HG03575 (cell line): ENCODE measurements at regions not wholly inside any gene's neighbourhood (a gene's known extent, or its start where the extent isn't known, plus 50 kb on each side); places are given as distances from the start of the nearest gene placed in this dataset.

Experiments used
- ATAC-seq: cut with Tn5 transposase; IDR thresholded peaks from one replicate; pipeline ENCODE4 v1.9.1; 2021; ENCODE audit not compliant: unreplicated experiment, insufficient number of reproducible peaks, low FRiP score; ENCODE audit errors: extremely low read depth

DNA sequence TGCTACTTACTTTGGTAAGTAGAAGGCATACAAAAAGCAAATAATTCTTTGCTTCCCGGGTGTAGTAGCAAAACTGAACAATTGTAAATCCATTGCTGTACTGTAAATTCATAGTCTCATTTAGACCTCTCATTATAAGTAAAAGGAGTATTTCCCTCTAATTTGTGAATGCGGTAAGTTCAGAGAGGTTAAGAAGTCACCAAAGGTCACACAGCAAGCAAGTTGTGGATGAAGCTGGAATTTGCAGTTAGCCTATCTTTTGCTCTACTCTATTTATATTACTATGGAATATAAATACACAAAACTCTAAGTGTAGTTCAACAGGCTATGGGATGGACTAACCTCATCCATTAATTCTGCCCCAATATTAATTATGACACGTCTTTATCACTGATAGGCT lies 508.3 kb downstream of the MCTP2 start:
- no peak for ATAC-seq

- ATAC-seq: no peak
Observed at GRCh38 chr15:94740469-94740868, 509.1 kb downstream of the MCTP2 start.

GRCh38 chr15:94743668-94744067 lies 512.3 kb downstream of the MCTP2 start:
- ATAC-seq: no peak

GRCh38 chr15:94744080-94744793 lies 512.9 kb downstream of the MCTP2 start:
- no peak for ATAC-seq

DNA sequence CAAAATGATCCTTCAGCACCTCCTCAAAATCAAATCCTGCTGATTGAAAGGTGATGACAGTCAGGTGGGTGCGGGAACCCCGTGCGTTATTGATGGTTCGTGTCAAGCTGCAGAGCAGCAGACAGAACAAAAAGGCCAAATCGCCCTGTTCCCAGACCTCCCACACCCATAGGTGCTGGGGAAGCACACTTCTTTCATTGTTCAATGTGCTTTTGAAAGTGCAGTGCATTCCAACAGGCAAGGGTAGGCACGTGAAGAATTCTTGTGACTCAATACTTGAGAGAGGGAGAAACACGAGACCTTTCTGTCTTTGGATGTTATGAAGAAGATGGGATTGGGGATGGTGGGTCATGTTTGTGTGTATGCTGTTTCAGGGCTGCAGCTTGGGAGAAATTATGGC lies 514.0 kb downstream of the MCTP2 start:
- ATAC-seq: no peak

DNA sequence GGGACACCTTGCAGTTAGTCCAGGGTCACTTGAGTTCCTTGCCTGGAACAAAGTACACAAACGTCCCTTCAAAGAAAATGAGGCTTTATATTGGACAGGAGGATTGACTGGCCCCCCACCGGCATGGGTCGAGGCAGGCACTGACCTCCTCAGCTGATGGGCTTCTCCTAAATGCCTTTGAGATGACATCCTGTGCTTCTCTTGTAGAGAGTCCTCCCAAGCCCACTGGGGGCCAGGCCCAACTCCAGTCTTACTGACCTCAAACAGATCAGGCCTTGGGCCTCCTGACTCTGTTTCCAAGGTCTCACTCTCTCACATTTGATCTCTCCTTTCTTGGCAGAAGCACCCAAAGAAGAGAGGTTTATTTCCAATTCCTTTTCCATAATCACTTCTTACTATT lies 516.1 kb downstream of the MCTP2 start:
- no peak for ATAC-seq

DNA sequence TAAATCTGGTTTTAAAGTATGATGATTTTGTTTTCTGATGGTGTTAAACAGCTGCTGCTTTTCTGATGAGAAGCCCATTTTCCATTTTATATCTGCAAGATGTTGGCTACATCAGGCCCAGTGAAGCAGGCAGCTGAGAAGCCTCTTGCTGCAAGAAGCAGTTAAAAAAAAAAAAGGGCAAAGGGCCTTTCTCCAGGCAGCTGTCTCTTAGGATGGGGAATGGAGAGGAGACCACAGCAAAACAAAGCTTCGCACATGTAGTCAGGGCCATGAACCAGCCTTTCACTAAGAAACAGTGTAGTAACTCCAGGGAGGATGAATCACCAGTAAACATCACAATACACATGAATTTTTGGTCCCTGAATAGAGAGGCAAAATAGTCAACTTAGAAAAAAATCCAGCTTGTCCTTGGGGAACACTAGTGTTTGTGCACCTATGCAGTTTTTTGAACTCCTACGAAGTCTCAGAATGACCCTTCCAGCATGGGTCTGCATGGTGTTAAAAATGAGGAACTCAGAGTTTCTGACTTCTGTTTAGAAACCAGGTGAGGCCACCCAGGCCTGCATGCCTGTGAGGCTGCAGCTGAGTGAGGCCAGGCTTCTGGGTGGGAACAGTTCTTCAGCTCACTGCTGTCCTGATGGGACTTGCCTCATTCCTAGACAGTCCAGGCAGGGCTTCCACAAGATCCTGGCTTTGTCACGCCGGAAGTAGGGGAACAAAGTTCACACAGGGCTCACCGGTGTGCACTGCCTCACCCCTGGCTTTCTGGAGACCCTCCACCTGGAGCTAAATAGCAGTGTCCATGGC lies 518.7 kb downstream of the MCTP2 start:
- no peak for ATAC-seq

DNA sequence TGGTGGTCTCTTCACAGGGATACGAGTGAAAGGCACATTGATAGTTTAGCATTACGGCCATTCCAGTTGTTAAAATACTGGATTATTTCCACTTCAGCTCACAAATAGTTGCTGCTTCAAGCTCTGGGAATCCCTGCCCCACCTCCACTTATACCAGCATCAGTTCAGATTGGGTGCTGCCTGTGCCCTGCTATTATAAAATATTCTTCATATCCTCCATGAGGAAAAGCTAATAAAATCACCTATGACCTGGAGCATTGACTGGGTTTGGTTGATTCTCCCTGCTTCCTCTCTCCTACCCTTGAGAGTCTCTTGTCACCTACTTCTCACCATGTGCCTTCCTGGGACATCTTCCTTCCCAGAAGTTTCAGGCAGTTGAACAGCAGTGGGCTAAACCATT lies 529.0 kb downstream of the MCTP2 start:
- ATAC-seq: no peak

DNA sequence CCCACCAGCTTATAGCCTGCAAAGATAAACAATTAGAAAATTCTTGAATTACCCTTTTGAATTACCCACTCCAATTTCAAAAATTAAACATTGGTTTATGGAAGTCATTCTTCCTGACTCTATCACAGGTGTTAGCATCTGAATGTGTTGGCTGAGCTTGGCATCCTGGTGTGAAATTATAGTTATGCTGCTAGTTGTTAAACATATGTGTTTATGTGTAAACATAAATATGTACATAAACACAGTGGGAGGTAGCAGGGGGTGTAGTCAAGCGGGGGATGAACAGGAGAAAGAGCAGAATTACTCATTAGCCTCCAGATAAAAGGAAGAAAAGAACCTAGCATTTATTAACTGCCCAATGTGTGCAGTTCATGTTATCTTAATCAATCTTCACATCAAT lies 530.2 kb downstream of the MCTP2 start:
- no peak for ATAC-seq

- ATAC-seq: no peak
Observed at GRCh38 chr15:94769089-94769488, 537.7 kb downstream of the MCTP2 start.

- no peak for ATAC-seq
Observed at GRCh38 chr15:94770199-94770598, 538.8 kb downstream of the MCTP2 start.

DNA sequence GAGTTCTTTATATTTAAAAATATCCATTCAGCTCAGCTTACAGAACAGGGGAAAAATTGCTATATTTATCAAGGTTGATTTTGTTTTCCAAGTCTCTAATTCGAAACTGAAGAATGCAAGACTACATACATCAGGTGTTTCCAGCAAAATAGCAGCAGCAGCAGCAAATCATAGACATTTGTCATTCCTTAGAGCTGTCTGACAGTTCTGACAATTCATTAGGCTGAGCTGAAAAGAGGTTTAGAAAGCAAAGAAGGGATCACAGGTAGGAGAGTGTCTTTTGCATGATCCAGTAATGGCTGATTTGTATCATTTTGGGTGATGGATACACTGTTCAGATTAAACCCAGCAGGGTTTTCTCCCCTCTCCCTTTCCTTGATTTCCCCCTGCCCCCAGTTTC lies 545.7 kb downstream of the MCTP2 start:
- ATAC-seq: no peak

DNA sequence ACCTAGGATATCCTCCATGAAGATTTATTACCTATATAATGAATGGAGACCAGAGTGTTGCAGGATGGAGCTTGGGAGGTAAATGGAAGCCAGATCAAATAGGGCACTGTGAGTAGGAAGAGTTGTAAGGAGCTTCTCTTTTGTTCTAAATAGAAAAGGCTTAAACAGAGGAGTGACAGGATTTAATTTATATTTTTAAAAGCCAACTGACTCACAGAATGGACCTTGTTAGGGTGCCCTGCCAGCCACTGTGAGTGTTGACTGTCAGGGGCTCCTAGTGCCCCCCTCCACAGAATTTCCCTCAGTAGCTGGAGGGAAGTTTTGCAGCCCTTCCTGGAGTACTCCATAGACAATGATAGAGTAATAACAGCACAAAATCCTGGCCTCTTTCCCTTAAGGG lies 547.5 kb downstream of the MCTP2 start:
- no peak for ATAC-seq

- ATAC-seq: no peak
Observed at GRCh38 chr15:94780166-94780565, 548.8 kb downstream of the MCTP2 start.

DNA sequence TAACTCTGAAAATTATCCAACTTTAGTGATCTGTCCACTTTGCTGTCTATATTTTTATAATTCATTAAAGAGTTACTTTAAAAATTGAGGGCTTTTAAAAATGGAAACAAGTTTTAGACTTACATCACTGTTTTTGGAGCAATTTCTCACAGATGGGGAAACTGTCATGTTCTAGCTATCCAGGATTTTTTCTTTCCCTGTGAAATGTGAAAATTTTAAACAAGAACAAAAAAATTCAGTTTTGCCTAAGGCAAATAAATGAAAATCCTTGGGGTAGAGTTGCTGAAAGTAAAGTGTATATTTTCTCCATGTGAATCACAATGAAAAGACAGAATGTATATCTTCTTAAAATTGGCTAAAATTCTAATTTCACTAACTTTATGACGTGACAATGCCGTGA lies 553.7 kb downstream of the MCTP2 start:
- no peak for ATAC-seq

DNA sequence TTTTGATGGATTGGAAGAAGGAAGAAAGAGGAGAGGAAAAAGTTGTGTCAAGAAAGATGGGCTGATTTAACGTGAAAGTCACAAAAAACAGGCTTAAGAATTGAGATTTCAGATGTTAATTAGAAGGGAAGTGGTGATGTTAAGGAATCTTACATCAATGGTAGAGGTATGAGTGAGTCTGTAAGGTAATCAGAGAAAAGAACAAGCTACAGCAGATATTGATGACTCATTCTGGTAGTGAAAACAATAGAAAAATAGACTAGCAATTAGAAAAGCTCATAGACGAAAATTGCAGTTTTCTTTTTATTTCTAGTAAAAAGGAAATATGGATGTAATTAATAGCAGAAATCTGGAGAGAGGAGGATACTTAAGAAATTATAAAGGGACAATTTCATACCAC lies 559.6 kb downstream of the MCTP2 start:
- no peak for ATAC-seq

GRCh38 chr15:94791510-94791909 lies 560.1 kb downstream of the MCTP2 start:
- no peak for ATAC-seq

DNA sequence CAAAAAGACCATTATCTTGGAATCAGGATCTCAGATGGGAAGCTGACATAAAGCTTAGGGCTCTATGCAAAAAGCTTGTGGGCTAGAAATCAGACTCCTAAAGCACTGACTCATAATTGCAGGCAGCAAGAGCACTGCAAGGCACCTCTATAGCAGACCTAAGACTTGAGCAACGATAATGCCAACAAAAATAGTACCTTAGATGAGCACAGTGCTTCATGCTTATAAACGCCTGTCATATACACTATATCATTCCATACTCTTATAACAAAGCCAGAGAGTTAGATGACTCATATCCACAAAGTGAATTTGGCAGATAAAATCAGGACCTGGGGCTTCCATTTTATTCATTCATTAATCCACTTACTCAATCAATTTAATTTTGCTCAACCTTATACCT lies 560.8 kb downstream of the MCTP2 start:
- no peak for ATAC-seq

GRCh38 chr15:94793207-94793606 lies 561.8 kb downstream of the MCTP2 start:
- ATAC-seq: no peak

DNA sequence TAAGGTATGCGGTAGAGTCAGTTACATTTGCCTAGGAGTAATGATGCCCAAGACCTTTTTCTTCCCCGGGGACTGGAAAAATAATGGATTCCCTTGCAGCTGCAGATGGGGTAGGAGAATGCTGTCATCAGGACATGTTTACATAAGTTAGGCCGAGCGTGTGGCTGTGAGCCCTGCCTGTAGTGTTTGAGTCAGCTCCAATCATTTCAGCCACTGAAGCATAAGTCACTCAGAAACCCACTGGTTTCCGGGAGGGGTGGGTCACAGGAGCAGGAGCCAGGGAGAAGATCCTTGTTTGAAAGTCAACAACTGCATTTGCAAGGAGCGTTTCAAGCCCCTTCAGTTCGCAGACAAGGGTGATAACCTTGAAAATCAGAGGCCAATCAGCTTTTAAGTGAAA lies 562.3 kb downstream of the MCTP2 start:
- no peak for ATAC-seq

- ATAC-seq: no peak
Observed at GRCh38 chr15:94804613-94805012, 573.3 kb downstream of the MCTP2 start.
